ENCODE measurements at regions not wholly inside any gene's neighbourhood (a gene's known extent, or its start where the extent isn't known, plus 50 kb on each side); places are given as distances from the start of the nearest gene placed in this dataset.
"Not testable (repeated sequence)": the region's sequence is repeated elsewhere in the genome, so short reads cannot be mapped to it uniquely, and the experiment has no call there.

- no peak for DNase-seq
- no peaks in the 10 kb centered on the region for H3K4me1 Mint-ChIP-seq
- peaks cover 0 to 2% of the 10 kb centered on the region in 2 donors for H3K27me3 Mint-ChIP-seq
- no peaks in the 10 kb centered on the region for H3K9me3 ChIP-seq (ENCODE audit: low read length)
- H3K36me3 Mint-ChIP-seq, result no peaks in the 10 kb centered on the region
- H3K4me3 ChIP-seq (ENCODE audit: low read length), result no peak overlapping the region
- no peak overlapping the region for H3K27ac ChIP-seq (ENCODE audit: low read depth, low read length)
- no peaks in the 10 kb centered on the region for H3K4me1 ChIP-seq (ENCODE audit: insufficient read depth, low read length)
- no peak overlapping the region for H3K4me3 Mint-ChIP-seq
- no peaks in the 10 kb centered on the region for H3K27me3 ChIP-seq (ENCODE audit: insufficient read depth, low read length, poor library complexity, severe bottlenecking)
- ChIA-PET POLR2A (no interaction called here), CTCF (no interaction called here)
- H3K9me3 Mint-ChIP-seq, result peaks cover 0 to 20% (median 8%) of the 10 kb centered on the region in 5 donors
- no peak overlapping the region for H3K27ac Mint-ChIP-seq
- H3K36me3 ChIP-seq (ENCODE audit: insufficient read depth, low read length), result no peaks in the 10 kb centered on the region
Measured at GRCh38 chr6:55953335-55953734, 77.9 kb upstream of the BMP5 start.

- CTCF ChIA-PET, result no interaction called here
- peak in 1 of 5 donors; percentile 40 for DNase-seq
- Histone ChIP-seq H3K36me3 (ENCODE audit: insufficient read depth, low read length) (no peaks in the 10 kb centered on the region), H3K4me1 (ENCODE audit: insufficient read depth, low read length) (no peaks in the 10 kb centered on the region), H3K4me3 (ENCODE audit: low read length) (no peak overlapping the region), H3K27me3 (ENCODE audit: insufficient read depth, low read length, poor library complexity, severe bottlenecking) (no peaks in the 10 kb centered on the region), H3K27ac (ENCODE audit: low read depth, low read length) (no peak overlapping the region), H3K9me3 (ENCODE audit: low read length) (no peaks in the 10 kb centered on the region)
- Mint-ChIP-seq H3K36me3 (no peaks in the 10 kb centered on the region), H3K9me3 (peaks cover 0 to 17% (median 10%) of the 10 kb centered on the region in 5 donors), H3K27me3 (no peaks in the 10 kb centered on the region), H3K4me3 (no peak overlapping the region), H3K4me1 (no peaks in the 10 kb centered on the region), H3K27ac (no peak overlapping the region)
- POLR2A ChIA-PET, result no interaction called here
Measured at GRCh38 chr6:55950071-55950814, 74.9 kb upstream of the BMP5 start.

- H3K4me1 ChIP-seq (ENCODE audit: insufficient read depth, low read length), result no peaks in the 10 kb centered on the region
- H3K36me3 ChIP-seq (ENCODE audit: insufficient read depth, low read length), result no peaks in the 10 kb centered on the region
- no peak for DNase-seq
- no peaks in the 10 kb centered on the region for H3K27me3 Mint-ChIP-seq
- no peaks in the 10 kb centered on the region for H3K4me1 Mint-ChIP-seq
- peak overlapping the region in 1 of 7 donors; percentile 11 for H3K4me3 Mint-ChIP-seq
- H3K9me3 ChIP-seq (ENCODE audit: low read length), result no peaks in the 10 kb centered on the region
- H3K27me3 ChIP-seq (ENCODE audit: insufficient read depth, low read length, poor library complexity, severe bottlenecking), result no peaks in the 10 kb centered on the region
- no peak overlapping the region for H3K27ac Mint-ChIP-seq
- CTCF ChIA-PET, result no interaction called here
- H3K4me3 ChIP-seq (ENCODE audit: low read length), result no peak overlapping the region
- H3K36me3 Mint-ChIP-seq, result no peaks in the 10 kb centered on the region
- POLR2A ChIA-PET, result no interaction called here
- H3K27ac ChIP-seq (ENCODE audit: low read depth, low read length), result no peak overlapping the region
- H3K9me3 Mint-ChIP-seq, result peaks cover 4 to 34% (median 9%) of the 10 kb centered on the region in 5 donors
Measured at GRCh38 chr6:55943329-55943728, 67.9 kb upstream of the BMP5 start.

GRCh38 chr6:55941702-55942101 is 66.3 kb upstream of the BMP5 start:
- H3K36me3 Mint-ChIP-seq, result no peaks in the 10 kb centered on the region
- POLR2A ChIA-PET, result no interaction called here

GRCh38 chr6:55937951-55938690 is 62.7 kb upstream of the BMP5 start:
- Mint-ChIP-seq H3K9me3 (peaks cover 5 to 24% (median 13%) of the 10 kb centered on the region in 5 donors), H3K27me3 (no peaks in the 10 kb centered on the region), H3K36me3 (no peaks in the 10 kb centered on the region), H3K4me1 (no peaks in the 10 kb centered on the region), H3K27ac (no peak overlapping the region), H3K4me3 (no peak overlapping the region)
- Histone ChIP-seq H3K9me3 (ENCODE audit: low read length) (no peaks in the 10 kb centered on the region), H3K4me1 (ENCODE audit: insufficient read depth, low read length) (no peaks in the 10 kb centered on the region), H3K36me3 (ENCODE audit: insufficient read depth, low read length) (no peaks in the 10 kb centered on the region), H3K27me3 (ENCODE audit: insufficient read depth, low read length, poor library complexity, severe bottlenecking) (no peaks in the 10 kb centered on the region), H3K4me3 (ENCODE audit: low read length) (no peak overlapping the region), H3K27ac (ENCODE audit: low read depth, low read length) (no peak overlapping the region)
- ChIA-PET POLR2A (no interaction called here), CTCF (no interaction called here)
- DNase-seq, result no peak

More at GRCh38 chr6:55941702-55942101, 66.3 kb upstream of the BMP5 start:
- H3K27ac ChIP-seq (ENCODE audit: low read depth, low read length), result no peak overlapping the region
- CTCF ChIA-PET, result no interaction called here
- no peaks in the 10 kb centered on the region for H3K9me3 ChIP-seq (ENCODE audit: low read length)
- H3K4me1 ChIP-seq (ENCODE audit: insufficient read depth, low read length), result no peaks in the 10 kb centered on the region
- Mint-ChIP-seq H3K27me3 (no peaks in the 10 kb centered on the region), H3K27ac (no peak overlapping the region), H3K9me3 (peaks cover 4 to 34% (median 10%) of the 10 kb centered on the region in 5 donors), H3K4me1 (no peaks in the 10 kb centered on the region), H3K4me3 (no peak overlapping the region)
- H3K27me3 ChIP-seq (ENCODE audit: insufficient read depth, low read length, poor library complexity, severe bottlenecking), result no peaks in the 10 kb centered on the region
- no peak overlapping the region for H3K4me3 ChIP-seq (ENCODE audit: low read length)
- H3K36me3 ChIP-seq (ENCODE audit: insufficient read depth, low read length), result no peaks in the 10 kb centered on the region
- no peak for DNase-seq

- Mint-ChIP-seq H3K27ac (no peak overlapping the region), H3K36me3 (no peaks in the 10 kb centered on the region), H3K4me1 (no peaks in the 10 kb centered on the region), H3K4me3 (no peak overlapping the region), H3K27me3 (no peaks in the 10 kb centered on the region), H3K9me3 (peaks cover 5 to 21% (median 12%) of the 10 kb centered on the region in 5 donors)
- DNase-seq, result no peak
- Histone ChIP-seq H3K4me3 (ENCODE audit: low read length) (no peak overlapping the region), H3K9me3 (ENCODE audit: low read length) (no peaks in the 10 kb centered on the region), H3K4me1 (ENCODE audit: insufficient read depth, low read length) (no peaks in the 10 kb centered on the region), H3K36me3 (ENCODE audit: insufficient read depth, low read length) (no peaks in the 10 kb centered on the region), H3K27ac (ENCODE audit: low read depth, low read length) (no peak overlapping the region), H3K27me3 (ENCODE audit: insufficient read depth, low read length, poor library complexity, severe bottlenecking) (no peaks in the 10 kb centered on the region)
- ChIA-PET CTCF (no interaction called here), POLR2A (no interaction called here)
Measured at GRCh38 chr6:55937261-55937947, 62.0 kb upstream of the BMP5 start.

GRCh38 chr6:55931101-55931500 is 55.7 kb upstream of the BMP5 start:
- Mint-ChIP-seq H3K27me3 (no peaks in the 10 kb centered on the region), H3K9me3 (peaks cover 0 to 20% (median 16%) of the 10 kb centered on the region in 5 donors), H3K4me1 (no peaks in the 10 kb centered on the region), H3K4me3 (no peak overlapping the region), H3K27ac (no peak overlapping the region), H3K36me3 (no peaks in the 10 kb centered on the region)
- Histone ChIP-seq H3K36me3 (ENCODE audit: insufficient read depth, low read length) (no peaks in the 10 kb centered on the region), H3K27me3 (ENCODE audit: insufficient read depth, low read length, poor library complexity, severe bottlenecking) (no peaks in the 10 kb centered on the region), H3K4me1 (ENCODE audit: insufficient read depth, low read length) (no peaks in the 10 kb centered on the region), H3K9me3 (ENCODE audit: low read length) (no peaks in the 10 kb centered on the region), H3K27ac (ENCODE audit: low read depth, low read length) (no peak overlapping the region), H3K4me3 (ENCODE audit: low read length) (no peak overlapping the region)
- DNase-seq, result no peak
- CTCF ChIA-PET, result no interaction called here
- POLR2A ChIA-PET, result no interaction called here

- peaks cover 2 to 21% (median 9%) of the 10 kb centered on the region in 5 donors for H3K9me3 Mint-ChIP-seq
- H3K4me3 Mint-ChIP-seq; H3K4me1 ChIP-seq (ENCODE audit: insufficient read depth, low read length); H3K36me3 Mint-ChIP-seq; CTCF ChIA-PET; POLR2A ChIA-PET; H3K4me1 Mint-ChIP-seq; H3K27me3 ChIP-seq (ENCODE audit: insufficient read depth, low read length, poor library complexity, severe bottlenecking); H3K4me3 ChIP-seq (ENCODE audit: low read length); H3K36me3 ChIP-seq (ENCODE audit: insufficient read depth, low read length); H3K27ac ChIP-seq (ENCODE audit: low read depth, low read length); DNase-seq; H3K27me3 Mint-ChIP-seq; H3K9me3 ChIP-seq (ENCODE audit: low read length); H3K27ac Mint-ChIP-seq: not testable (repeated sequence)
Measured at GRCh38 chr6:55927713-55928112, 52.3 kb upstream of the BMP5 start.

Data from CD8-positive, alpha-beta memory T cell (primary cell).